GM21515 (cell line): ENCODE measurements at regions not wholly inside any gene's neighbourhood (a gene's known extent, or its start where the extent isn't known, plus 50 kb on each side); places are given as distances from the start of the nearest gene placed in this dataset.
"Not testable (repeated sequence)": the region's sequence is repeated elsewhere in the genome, so short reads cannot be mapped to it uniquely, and the experiment has no call there.

ENCODE experiments used
- ATAC-seq: cut with Tn5 transposase; IDR thresholded peaks from one replicate; pipeline ENCODE4 v1.9.1; 2021; ENCODE audit not compliant: unreplicated experiment

DNA sequence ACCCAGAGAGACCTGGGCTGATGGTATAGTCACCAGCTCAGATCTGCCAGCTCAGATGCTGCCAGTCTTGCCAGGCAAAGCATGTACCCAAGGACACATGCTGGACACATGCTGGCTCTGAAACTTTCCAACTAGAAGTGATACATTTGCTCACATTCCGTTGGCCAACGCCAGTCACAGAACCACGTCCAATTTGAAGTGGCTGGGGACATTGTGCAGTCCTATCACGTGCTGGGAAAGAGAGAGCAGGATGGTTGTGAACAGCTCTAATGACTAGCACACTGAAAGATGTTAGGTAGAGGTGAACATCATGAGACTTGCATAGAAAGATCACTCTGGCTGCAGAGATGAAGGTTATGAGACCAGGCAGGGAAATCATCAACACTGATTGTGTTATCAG is 308.5 kb upstream of the ROPN1 start:
- no peak for ATAC-seq

DNA sequence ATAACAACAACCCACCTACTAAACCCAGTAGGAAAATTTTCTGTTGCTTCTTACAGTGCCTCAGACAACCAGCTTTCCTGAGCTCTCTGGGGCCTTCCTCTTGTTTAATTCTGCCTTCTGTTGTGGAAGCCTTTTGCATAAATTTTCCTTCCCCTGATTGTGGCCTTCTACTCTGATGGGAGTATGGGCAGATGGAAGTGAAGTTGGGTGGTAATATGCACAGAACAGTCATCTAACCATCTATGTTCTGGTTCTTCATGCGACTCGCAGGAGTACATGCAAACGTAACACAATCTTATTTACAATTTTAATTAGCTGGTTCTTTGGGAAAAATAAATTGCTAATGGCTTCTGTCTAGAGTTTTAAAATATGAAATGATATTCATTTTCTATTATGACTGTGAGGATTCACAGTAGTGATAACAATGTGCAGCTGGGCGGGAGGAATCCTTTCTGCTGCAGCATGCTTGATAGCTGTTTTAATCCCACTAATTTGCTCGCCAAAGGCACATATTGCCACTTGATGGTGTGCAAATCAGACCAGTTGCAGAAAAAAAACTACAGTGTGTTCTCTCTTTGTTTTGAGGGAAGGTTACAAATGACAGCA is 311.5 kb upstream of the ROPN1 start:
- no peak for ATAC-seq

- no peak for ATAC-seq
These were observed 314.7 kb upstream of the ROPN1 start for GRCh38 chr3:124306665-124307064.

DNA sequence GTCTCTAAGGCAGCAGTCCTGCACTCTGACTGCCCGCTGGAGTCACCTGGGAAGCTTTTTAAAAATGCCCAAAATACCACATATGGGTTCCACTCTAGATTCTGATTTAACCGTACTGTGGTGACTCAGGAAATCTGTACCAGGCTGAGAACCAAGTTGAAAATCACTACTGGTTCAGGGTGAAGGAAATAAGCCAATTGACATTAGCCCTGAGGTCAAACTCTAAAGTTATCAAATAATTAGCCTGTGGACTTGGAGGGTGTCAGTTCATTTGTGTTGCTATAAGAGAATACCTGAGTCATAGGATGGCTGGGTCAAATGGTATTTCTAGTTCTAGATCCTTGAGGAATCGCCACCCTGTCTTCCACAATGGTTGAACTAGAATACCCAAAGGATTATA is 321.7 kb upstream of the ROPN1 start:
- ATAC-seq: no peak

GRCh38 chr3:124315215-124316033 is 323.5 kb upstream of the ROPN1 start:
- no peak for ATAC-seq

DNA sequence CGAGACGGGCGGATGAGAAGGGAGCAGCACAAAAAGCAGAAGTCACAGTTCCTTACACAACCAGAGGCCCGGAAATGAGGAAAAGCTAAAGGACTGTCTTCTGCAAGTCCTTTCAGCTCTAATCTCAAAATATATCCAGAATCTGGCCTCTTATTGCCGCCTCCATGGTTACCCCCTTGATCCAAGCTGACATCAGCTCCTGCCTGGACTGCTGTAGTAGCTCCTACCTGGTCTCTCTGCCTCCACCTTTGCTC is 324.0 kb upstream of the ROPN1 start:
- no peak for ATAC-seq

DNA sequence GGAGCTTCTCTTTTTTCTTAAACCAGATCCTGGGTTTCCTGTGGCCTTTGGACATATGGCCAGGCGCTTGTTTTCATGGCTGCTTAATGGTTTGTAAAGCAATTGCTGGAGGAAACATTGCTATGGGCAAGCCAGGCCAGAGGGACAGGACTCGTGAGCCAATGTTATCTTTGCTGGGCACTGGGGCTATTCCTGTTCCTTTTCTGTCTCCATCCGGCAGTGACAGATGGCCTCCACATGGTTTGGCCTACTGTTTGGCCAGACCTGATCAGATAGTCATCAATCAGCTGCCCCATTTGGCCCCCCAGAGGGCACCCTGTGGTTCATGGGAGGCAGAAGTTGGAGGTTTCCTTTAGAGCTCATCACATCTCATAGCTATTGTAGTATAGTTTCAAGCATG is 326.1 kb upstream of the ROPN1 start:
- no peak for ATAC-seq

DNA sequence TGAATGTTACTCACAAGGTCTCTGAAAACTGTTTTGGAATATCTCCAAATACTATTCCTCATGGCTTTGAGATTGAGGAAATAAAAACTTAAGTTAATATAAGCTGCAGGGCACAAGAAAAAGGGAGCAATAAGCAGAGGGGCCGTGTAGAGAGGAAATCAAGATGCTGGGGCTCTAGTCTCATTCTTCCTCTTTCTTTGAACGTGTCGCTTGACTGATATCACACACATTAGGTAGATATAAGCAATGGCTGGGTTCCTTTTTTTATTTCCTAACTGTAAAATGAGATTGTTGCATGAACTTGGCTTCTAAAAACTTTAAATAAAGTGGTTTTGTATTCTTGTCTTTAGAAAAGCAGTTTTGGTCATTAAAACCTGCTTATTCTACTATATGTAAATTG is 326.7 kb upstream of the ROPN1 start:
- no peak for ATAC-seq

- no peak for ATAC-seq
These were observed 329.1 kb upstream of the ROPN1 start for GRCh38 chr3:124320976-124321375.

- no peak for ATAC-seq
These were observed 330.5 kb upstream of the ROPN1 start for GRCh38 chr3:124322309-124322880.

- ATAC-seq: no peak
These were observed 331.0 kb upstream of the ROPN1 start for GRCh38 chr3:124322966-124323365.

DNA sequence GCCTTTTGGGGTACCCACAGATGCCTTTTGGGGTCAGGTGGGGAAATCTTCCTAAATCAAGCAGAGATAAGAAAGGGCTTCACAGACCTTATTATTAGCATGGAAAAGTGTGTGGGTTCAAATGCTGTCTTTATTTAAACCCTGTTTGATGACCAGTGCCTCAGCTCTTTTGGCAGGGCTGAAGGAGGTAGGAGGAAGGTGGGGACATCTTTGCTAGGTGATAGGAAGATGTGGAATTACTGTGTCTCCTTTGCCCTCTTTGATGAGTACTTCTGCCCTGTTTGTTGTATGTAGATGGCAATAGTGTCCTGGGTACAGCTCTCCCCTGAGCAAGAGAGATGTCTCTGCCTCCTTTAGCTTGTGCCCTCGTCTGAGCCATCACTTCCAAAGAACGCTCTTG is 333.3 kb upstream of the ROPN1 start:
- no peak for ATAC-seq

- no peak for ATAC-seq
These were observed 337.8 kb upstream of the ROPN1 start for GRCh38 chr3:124329723-124330122.

- no peak for ATAC-seq
These were observed 342.2 kb upstream of the ROPN1 start for GRCh38 chr3:124333931-124334640.

- ATAC-seq: no peak
These were observed 344.2 kb upstream of the ROPN1 start for GRCh38 chr3:124336067-124336656.

GRCh38 chr3:124345845-124346244 is 353.9 kb upstream of the ROPN1 start:
- ATAC-seq: no peak

- ATAC-seq: no peak
These were observed 354.6 kb upstream of the ROPN1 start for GRCh38 chr3:124346487-124346886.

- ATAC-seq: no peak
These were observed 355.5 kb upstream of the ROPN1 start for GRCh38 chr3:124347418-124347817.

- not testable (repeated sequence) for ATAC-seq
These were observed 356.6 kb upstream of the ROPN1 start for GRCh38 chr3:124348555-124348954.

DNA sequence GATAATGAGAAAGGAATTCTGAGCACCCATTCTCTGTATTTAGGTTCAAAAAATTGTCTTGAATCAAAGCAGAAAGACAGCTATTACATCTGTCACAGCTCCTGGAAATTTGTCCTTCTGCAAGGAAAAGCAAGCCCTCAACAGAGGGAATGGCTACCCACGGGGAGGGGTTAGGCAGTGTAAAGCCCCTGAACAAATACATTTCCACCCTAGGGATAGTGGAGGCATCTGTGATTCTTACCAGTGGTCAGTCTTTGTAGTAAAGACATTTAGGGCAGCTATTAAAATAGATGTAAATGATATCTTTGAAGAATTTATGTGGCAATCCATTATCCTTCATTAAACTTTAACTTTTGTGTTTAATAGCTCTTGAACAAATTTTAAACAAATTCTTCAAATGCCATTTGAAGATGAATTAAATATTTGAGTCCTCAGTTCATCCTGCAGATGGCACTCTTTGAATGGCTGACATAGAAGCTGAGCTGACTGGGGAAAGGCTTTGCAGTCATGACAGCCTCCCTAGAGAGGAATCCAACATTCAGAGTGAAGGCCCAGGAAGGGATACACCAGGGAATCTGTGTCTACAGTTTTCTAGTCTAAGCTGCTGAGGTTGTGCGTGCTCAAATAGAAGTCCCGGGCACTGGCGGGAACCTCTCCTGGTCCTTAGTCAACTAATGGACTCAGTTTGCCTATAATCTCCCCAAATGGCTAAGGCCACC is 359.7 kb upstream of the ROPN1 start:
- no peak for ATAC-seq

DNA sequence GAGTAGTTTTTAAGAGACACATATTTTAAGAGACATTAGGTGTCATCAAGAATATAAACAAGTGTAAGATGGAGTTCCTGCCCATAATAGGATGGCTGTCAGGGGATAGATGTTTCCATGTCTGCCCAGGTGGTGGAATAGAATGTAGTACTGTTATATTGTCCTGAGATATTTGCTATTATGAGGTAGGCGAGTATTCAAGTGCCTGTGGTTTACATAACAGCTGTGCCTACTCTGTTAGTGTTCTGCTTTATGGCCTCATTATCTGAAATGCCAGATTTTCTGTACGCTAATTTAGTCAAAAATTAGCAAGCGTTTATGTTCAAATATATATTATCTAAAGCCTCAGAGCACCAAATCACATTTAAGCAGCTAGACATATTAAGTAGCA is 360.2 kb upstream of the ROPN1 start:
- no peak for ATAC-seq
